Hepatocyte (in vitro differentiated cells): ENCODE measurements at regions not wholly inside any gene's neighbourhood (a gene's known extent, or its start where the extent isn't known, plus 50 kb on each side); places are given as distances from the start of the nearest gene placed in this dataset.

ENCODE experiments used
- EZH2 ChIP-seq: fragments of 200-600 bp; sonication (generic); IDR thresholded peaks from 2 replicates; pipeline ENCODE4 v1.6.1; 2016; ENCODE audit warnings: antibody characterized with exemption, mild to moderate bottlenecking, borderline replicate concordance
- EZH2phosphoT487 ChIP-seq: fragments of 200-600 bp; sonication (generic); IDR thresholded peaks from one replicate; pipeline ENCODE4 v1.6.1; 2018; ENCODE audit warnings: antibody characterized with exemption, mild to moderate bottlenecking, low read depth, moderate library complexity; ENCODE audit not compliant: unreplicated experiment, severe bottlenecking
- TF ChIP-seq, protein P1 (sequence below): fragments of 200-600 bp; sonication (generic); IDR thresholded peaks from 2 replicates; pipeline ENCODE4 v1.5.1; 2016; ENCODE audit warnings: antibody characterized with exemption, mild to moderate bottlenecking; ENCODE audit not compliant: poor library complexity

DNA sequence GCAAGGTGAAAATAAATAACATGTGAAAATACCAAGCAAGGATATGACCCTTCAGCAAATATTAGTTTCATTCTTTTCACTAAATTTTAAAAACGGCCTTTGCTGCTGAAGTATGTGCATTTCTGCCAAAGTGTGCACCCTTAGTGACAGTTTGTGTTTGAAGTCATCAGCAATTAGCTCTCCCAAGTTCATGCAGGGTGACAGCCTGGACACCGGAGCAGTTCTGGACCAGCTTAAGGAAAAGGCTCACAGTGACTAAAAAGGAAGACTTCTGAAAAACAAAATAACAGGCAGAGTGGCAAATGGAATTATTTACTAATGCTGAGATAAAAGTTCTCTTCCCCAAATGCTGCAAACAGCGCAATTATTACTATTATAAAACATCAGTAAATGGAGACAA lies 69.3 kb upstream of the NEBL start:
- TF ChIP-seq, protein P1, sequence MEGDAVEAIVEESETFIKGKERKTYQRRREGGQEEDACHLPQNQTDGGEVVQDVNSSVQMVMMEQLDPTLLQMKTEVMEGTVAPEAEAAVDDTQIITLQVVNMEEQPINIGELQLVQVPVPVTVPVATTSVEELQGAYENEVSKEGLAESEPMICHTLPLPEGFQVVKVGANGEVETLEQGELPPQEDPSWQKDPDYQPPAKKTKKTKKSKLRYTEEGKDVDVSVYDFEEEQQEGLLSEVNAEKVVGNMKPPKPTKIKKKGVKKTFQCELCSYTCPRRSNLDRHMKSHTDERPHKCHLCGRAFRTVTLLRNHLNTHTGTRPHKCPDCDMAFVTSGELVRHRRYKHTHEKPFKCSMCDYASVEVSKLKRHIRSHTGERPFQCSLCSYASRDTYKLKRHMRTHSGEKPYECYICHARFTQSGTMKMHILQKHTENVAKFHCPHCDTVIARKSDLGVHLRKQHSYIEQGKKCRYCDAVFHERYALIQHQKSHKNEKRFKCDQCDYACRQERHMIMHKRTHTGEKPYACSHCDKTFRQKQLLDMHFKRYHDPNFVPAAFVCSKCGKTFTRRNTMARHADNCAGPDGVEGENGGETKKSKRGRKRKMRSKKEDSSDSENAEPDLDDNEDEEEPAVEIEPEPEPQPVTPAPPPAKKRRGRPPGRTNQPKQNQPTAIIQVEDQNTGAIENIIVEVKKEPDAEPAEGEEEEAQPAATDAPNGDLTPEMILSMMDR = no peak
- TF ChIP-seq EZH2 (no peak), EZH2phosphoT487 (no peak)
